ENCODE measurements at regions not wholly inside any gene's neighbourhood (a gene's known extent, or its start where the extent isn't known, plus 50 kb on each side); places are given as distances from the start of the nearest gene placed in this dataset.

DNA sequence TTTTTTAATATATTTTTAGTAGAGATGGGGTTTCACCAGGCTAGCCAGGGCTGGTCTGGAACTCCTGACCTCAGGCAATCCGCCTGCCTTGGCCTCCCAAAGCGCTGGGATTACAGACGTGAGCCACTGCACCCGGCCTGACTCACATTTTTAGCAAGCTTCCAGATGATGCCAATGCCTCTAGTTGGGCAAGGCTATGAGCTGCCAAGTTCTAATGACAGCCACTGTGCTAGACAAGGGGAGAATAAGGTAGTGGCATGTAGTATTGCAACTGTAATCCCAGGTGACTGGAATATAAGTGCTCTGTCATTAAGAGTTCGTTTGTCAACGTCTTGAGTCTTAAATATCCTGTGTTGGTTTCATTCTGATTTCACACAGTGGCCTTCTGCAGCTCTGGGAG lies 96.7 kb downstream of the SLIT2 start:
- H3K27ac ChIP-seq (ENCODE audit: low read length): no peak overlapping the region
- H3K4me1 ChIP-seq (ENCODE audit: control insufficient read depth, insufficient read depth, low read length): no peaks in the 10 kb centered on the region
- no TSS peak for BruUV-seq (replicated peaks)
- TF ChIP-seq SIN3A (IDR thresholded peaks at IDR 0.05; ENCODE audit: borderline replicate concordance, insufficient read depth, low read depth, low read length): no peak
- TF ChIP-seq, protein P1, sequence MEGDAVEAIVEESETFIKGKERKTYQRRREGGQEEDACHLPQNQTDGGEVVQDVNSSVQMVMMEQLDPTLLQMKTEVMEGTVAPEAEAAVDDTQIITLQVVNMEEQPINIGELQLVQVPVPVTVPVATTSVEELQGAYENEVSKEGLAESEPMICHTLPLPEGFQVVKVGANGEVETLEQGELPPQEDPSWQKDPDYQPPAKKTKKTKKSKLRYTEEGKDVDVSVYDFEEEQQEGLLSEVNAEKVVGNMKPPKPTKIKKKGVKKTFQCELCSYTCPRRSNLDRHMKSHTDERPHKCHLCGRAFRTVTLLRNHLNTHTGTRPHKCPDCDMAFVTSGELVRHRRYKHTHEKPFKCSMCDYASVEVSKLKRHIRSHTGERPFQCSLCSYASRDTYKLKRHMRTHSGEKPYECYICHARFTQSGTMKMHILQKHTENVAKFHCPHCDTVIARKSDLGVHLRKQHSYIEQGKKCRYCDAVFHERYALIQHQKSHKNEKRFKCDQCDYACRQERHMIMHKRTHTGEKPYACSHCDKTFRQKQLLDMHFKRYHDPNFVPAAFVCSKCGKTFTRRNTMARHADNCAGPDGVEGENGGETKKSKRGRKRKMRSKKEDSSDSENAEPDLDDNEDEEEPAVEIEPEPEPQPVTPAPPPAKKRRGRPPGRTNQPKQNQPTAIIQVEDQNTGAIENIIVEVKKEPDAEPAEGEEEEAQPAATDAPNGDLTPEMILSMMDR (IDR thresholded peaks at IDR 0.05): no peak
- ChIA-PET CTCF (no interaction called here), POLR2A (no interaction called here)
- no peak overlapping the region for H3K4me3 ChIP-seq (ENCODE audit: low read depth in 2 of 2, low read length in 2 of 2)
- no peaks in the 10 kb centered on the region for H3K36me3 ChIP-seq (ENCODE audit: control insufficient read depth, insufficient read depth, low read length)
- in situ Hi-C loops (cut with HindIII; ENCODE audit: low pct_unique_long_range_greater_than_20kb, low sequenced_read_pairs) (no loop called here), intact Hi-C loops (cut with micrococcal nuclease; ENCODE audit: unreplicated experiment) (no loop called here)
- DNase-seq (ENCODE audit: low read depth, low spot score): no peak
- no peak for ATAC-seq
- H3K27me3 ChIP-seq (ENCODE audit: control insufficient read depth, insufficient read depth, low read length): no peaks in the 10 kb centered on the region
- H3K9me3 ChIP-seq (ENCODE audit: control insufficient read depth, insufficient read depth, low read depth, low read length): no peaks in the 10 kb centered on the region

DNA sequence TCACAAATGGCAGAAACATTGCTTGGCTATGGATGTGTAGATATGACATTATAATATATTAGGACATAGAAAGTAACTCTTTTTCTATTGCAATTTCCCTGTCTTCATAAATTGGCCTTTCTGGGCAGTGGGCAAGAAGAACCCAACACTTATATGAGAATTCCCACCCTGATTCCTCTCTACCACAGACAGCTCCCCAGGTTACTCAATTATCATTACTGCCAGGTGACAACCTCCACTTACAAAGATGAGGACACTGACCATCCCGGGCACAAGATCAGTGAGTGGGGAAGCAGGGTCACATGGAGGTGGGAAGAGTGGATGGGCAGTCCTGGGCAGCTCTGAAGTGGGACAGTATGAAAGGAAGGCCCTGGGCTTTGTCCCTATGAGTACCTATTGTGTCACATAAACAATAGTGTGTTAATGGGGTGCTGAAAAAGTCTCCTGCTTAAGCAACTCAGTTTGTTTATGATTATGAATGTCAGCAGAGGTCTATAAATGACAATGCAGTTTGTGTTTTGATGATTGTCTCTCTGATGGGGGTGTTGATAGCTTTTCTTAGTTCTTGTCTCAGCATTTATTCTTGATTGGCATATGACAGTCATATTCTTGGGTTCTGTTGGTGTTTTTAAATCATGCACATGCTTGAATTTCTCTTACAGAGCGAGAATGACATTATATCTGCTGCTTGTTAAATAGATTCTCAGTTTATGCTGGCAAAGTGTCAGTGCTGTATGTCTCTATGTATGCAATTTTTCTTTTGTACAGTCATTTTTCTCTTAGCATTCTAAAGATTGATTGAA lies 99.9 kb downstream of the SLIT2 start:
- intact Hi-C loops (cut with micrococcal nuclease; ENCODE audit: unreplicated experiment): no loop called here
- BruUV-seq (replicated peaks): no TSS peak
- Histone ChIP-seq H3K4me1 (ENCODE audit: control insufficient read depth, insufficient read depth, low read length) (no peaks in the 10 kb centered on the region), H3K36me3 (ENCODE audit: control insufficient read depth, insufficient read depth, low read length) (no peaks in the 10 kb centered on the region), H3K4me3 (ENCODE audit: low read depth in 2 of 2, low read length in 2 of 2) (no peak overlapping the region), H3K27ac (ENCODE audit: low read length) (no peak overlapping the region), H3K9me3 (ENCODE audit: control insufficient read depth, insufficient read depth, low read depth, low read length) (no peaks in the 10 kb centered on the region), H3K27me3 (ENCODE audit: control insufficient read depth, insufficient read depth, low read length) (no peaks in the 10 kb centered on the region)
- in situ Hi-C loops (cut with HindIII; ENCODE audit: low pct_unique_long_range_greater_than_20kb, low sequenced_read_pairs): no loop called here
- DNase-seq (ENCODE audit: low read depth, low spot score) (no peak), ATAC-seq (no peak)
- ChIA-PET CTCF (no interaction called here), POLR2A (no interaction called here)
- TF ChIP-seq TCF7L2 (IDR thresholded peaks at IDR 0.05; ENCODE audit: low read depth, low read length) (no peak), SIN3A (IDR thresholded peaks at IDR 0.05; ENCODE audit: borderline replicate concordance, insufficient read depth, low read depth, low read length) (no peak), POLR2AphosphoS5 (IDR thresholded peaks at IDR 0.05; ENCODE audit: low read depth, low read length) (no peak)
- TF ChIP-seq, protein P1 (IDR thresholded peaks at IDR 0.05): no peak
- TF ChIP-seq, protein P2, sequence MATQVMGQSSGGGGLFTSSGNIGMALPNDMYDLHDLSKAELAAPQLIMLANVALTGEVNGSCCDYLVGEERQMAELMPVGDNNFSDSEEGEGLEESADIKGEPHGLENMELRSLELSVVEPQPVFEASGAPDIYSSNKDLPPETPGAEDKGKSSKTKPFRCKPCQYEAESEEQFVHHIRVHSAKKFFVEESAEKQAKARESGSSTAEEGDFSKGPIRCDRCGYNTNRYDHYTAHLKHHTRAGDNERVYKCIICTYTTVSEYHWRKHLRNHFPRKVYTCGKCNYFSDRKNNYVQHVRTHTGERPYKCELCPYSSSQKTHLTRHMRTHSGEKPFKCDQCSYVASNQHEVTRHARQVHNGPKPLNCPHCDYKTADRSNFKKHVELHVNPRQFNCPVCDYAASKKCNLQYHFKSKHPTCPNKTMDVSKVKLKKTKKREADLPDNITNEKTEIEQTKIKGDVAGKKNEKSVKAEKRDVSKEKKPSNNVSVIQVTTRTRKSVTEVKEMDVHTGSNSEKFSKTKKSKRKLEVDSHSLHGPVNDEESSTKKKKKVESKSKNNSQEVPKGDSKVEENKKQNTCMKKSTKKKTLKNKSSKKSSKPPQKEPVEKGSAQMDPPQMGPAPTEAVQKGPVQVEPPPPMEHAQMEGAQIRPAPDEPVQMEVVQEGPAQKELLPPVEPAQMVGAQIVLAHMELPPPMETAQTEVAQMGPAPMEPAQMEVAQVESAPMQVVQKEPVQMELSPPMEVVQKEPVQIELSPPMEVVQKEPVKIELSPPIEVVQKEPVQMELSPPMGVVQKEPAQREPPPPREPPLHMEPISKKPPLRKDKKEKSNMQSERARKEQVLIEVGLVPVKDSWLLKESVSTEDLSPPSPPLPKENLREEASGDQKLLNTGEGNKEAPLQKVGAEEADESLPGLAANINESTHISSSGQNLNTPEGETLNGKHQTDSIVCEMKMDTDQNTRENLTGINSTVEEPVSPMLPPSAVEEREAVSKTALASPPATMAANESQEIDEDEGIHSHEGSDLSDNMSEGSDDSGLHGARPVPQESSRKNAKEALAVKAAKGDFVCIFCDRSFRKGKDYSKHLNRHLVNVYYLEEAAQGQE (IDR thresholded peaks at IDR 0.05; ENCODE audit: insufficient read depth in 1 of 2, low read depth in 2 of 2, low read length in 1 of 2): no peak
